Testis (tissue), 2 donors: ENCODE measurements at regions not wholly inside any gene's neighbourhood (a gene's known extent, or its start where the extent isn't known, plus 50 kb on each side); places are given as distances from the start of the nearest gene placed in this dataset.

ENCODE experiments used
- CTCF ChIP-seq, 3 experiments: fragments of 450-650 bp in 2 of 3; fragments of 200-600 bp in 1 of 3; sonication (generic) in 1 of 3; IDR thresholded peaks; one replicate each; pipeline ENCODE4 v1.5.1; 2016 to 2019; ENCODE audit warnings: antibody characterized with exemption in 3 of 3, mild to moderate bottlenecking in 2 of 3, moderate library complexity in 1 of 3
- POLR2A ChIP-seq: fragments of 450-650 bp; IDR thresholded peaks from one replicate; pipeline ENCODE4 v1.6.1; 2017; ENCODE audit warnings: antibody characterized with exemption, mild to moderate bottlenecking, moderate library complexity

DNA sequence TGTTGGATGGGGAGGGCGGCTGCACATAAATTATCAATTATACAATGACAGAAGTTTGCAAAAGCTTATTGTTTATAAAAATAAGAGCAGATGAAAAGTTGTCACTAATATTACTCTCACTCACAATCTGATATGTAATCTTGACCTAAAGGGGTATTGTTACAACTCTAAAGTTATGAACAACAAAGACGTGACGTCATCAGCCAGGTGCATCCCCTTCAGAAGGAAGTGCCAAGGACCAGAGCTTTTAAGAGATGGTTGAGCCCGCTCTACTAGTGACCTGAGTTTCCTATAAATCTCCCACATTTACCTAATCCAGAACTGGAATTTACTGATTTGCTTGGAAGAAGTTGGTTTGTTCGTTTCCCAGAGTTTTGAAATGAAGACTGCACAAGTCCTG, 247.7 kb upstream of the MGMT start:
- TF ChIP-seq CTCF (IDR thresholded peaks at IDR 0.05) = no peak
- TF ChIP-seq POLR2A = no peak
